ENCODE measurements at regions not wholly inside any gene's neighbourhood (a gene's known extent, or its start where the extent isn't known, plus 50 kb on each side); places are given as distances from the start of the nearest gene placed in this dataset.

GRCh38 chr9:80885894-80886293, 803.5 kb downstream of the TLE1 start:
- TF ChIP-seq CTCF (conservative IDR thresholded peaks at IDR 0.05), result peak; percentile 50; the same call in 2 of the 3 replicates
- Histone ChIP-seq H4K20me1 (ENCODE audit: control insufficient read depth, insufficient read depth, insufficient read length) (no peaks in the 10 kb centered on the region), H2AK5ac (ENCODE audit: insufficient read length, low read length) (no peak overlapping the region), H3K9me3 (ENCODE audit: control insufficient read depth, low read depth, low read length) (no peaks in the 10 kb centered on the region), H2BK20ac (ENCODE audit: low read depth, low read length, poor library complexity, severe bottlenecking) (no peak overlapping the region), H4K8ac (replicated peaks; ENCODE audit: insufficient read length, low read depth, low read length) (no peak overlapping the region), H3K23ac (ENCODE audit: insufficient read length, low read depth, low read length) (no peak overlapping the region), H3K4ac (ENCODE audit: low read depth, low read length) (no peak overlapping the region), H2AFZ (ENCODE audit: low read length) (no peak overlapping the region), H3K27me3 (ENCODE audit: insufficient read depth, low read length) (no peaks in the 10 kb centered on the region), H4K91ac (ENCODE audit: insufficient read length, low read depth, low read length) (no peak overlapping the region), H3K14ac (ENCODE audit: insufficient read depth, low read length) (no peak overlapping the region), H3K27ac (ENCODE audit: insufficient read length, low read depth, low read length) (no peak overlapping the region), H3K4me2 (ENCODE audit: insufficient read depth, insufficient read length, low read length) (no peak overlapping the region), H3K9ac (ENCODE audit: extremely low read depth, insufficient read length, low read length) (no peak overlapping the region), H3K79me2 (ENCODE audit: insufficient read depth, low read length) (no peaks in the 10 kb centered on the region), H3K4me1 (ENCODE audit: insufficient read depth, low read length) (peaks cover 5% of the 10 kb centered on the region; the same call in 1 of the 2 replicates), H2BK5ac (ENCODE audit: insufficient read length, low read length) (no peak overlapping the region), H3T11ph (ENCODE audit: low read length) (no peak overlapping the region), H3K79me1 (ENCODE audit: insufficient read depth, low read depth, low read length, poor library complexity, severe bottlenecking) (no peaks in the 10 kb centered on the region), H2BK12ac (ENCODE audit: insufficient read length, low read depth, low read length) (no peak overlapping the region), H4K5ac (ENCODE audit: insufficient read length, low read depth, low read length) (no peak overlapping the region), H2BK15ac (ENCODE audit: low read depth, low read length) (no peak overlapping the region), H2BK120ac (ENCODE audit: low read depth, low read length, poor library complexity, severe bottlenecking) (no peak overlapping the region), H3K56ac (ENCODE audit: insufficient read length, low read depth, low read length) (no peak overlapping the region), H3K23me2 (ENCODE audit: insufficient read length, low read depth, low read length, poor library complexity, severe bottlenecking) (no peaks in the 10 kb centered on the region), H3K18ac (ENCODE audit: insufficient read length, low read depth, low read length) (no peak overlapping the region)
- peak; percentile 35 for DNase-seq
- Mint-ChIP-seq H3K4me3 (no peak overlapping the region), H3K27me3 (ENCODE audit: low read depth) (no peaks in the 10 kb centered on the region), H3K4me1 (peaks cover 16 to 20% of the 10 kb centered on the region in 2 experiments), H3K27ac (peak overlapping the region in 1 of 3 experiments; percentile 20; a peak in 2 of 7 replicates), H3K36me3 (ENCODE audit: insufficient read depth in 1 of 3, low read depth in 3 of 3) (no peaks in the 10 kb centered on the region; a peak in 1 of 7 replicates), H3K9me3 (no peaks in the 10 kb centered on the region)
- WGBS (ENCODE audit: extremely low coverage, insufficient read length, low lambda C conversion rate), result 100% methylated on average over 1 of the region's 5 CpGs

Data from H9 (cell line).